ENCODE measurements at regions not wholly inside any gene's neighbourhood (a gene's known extent, or its start where the extent isn't known, plus 50 kb on each side); places are given as distances from the start of the nearest gene placed in this dataset.
A peak's percentile ranks its signal among the peaks of the same experiment; 100 is the strongest.

DNA sequence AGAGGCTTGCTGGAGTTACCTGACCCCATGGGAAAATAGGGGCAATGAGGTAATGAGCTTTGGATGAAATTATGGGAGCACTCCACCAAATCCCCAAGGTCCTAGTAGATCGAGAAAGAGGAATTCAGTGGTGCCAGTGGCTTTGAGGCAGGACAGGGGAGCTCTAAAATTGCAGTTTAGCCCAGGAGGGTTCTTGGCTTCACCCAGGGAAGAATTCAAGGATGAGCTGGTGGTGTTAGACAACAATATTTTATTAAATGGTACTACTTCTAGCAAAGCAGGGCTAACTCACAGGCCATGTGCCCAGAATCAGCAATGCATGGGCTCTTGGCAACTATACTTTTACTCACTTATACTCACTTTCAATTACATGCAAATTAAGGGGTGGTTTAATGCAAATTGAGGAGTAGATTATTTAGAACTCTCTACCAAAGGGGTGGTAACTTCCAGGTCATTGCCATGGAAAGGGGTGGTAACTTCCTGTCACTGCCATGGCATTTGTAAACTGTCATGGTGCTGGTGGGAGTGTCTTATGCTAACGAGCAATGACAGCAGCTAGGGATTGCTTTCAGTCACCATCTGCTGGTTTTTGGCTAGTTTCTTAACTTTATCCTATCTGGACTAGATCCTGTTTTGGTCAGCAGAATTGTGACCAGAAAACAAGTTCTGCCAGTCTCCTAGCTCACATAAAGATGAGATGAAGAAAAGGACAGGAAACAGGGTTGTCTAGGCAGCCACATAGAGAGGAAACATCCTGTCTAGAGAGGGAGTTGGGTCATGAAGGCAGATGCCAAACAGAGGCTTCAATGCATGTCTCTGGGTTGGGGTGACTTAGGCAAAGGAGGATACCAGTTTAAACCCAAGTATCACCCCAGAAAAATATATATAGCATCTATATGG is 64.7 kb downstream of the ZNF641 start:
- WGBS (ENCODE audit: insufficient coverage, insufficient replicate concordance, low lambda C conversion rate, missing lambda C conversion rate), result 5% methylated on average over 2 of the region's 2 CpGs
- ChIA-PET SMC1A (ENCODE audit: uncharacterized antibody, unreplicated experiment) (interaction anchor here (1.0 to 2.4 kb wide), 4 partner anchors 12 to 332 kb away, joined by 3 to 15 read pairs (median 3); no protein-coding TSS in a partner anchor), POLR2A (no interaction called here), RAD21 (ENCODE audit: unreplicated experiment) (interaction anchor here (0.7 to 2.2 kb wide), 2 partner anchors 12 to 332 kb away, joined by 3 to 12 read pairs; no protein-coding TSS in a partner anchor), CTCF (interaction anchor here (0.7 to 2.9 kb wide), 4 partner anchors 25 to 332 kb away, joined by 3 to 37 read pairs (median 3); no protein-coding TSS in a partner anchor)
- Histone ChIP-seq H3K4me3 (no peak overlapping the region), H3K36me3 (ENCODE audit: control insufficient read depth in 2 of 2, insufficient read depth in 2 of 2, low read length in 1 of 2) (no peaks in the 10 kb centered on the region), H3K27me3 (replicated peaks in 1 of 2; ENCODE audit: control insufficient read depth in 2 of 2, insufficient read depth in 2 of 2, low read length in 1 of 2) (no peaks in the 10 kb centered on the region), H3K79me2 (ENCODE audit: control insufficient read depth, insufficient read depth, low read length) (no peaks in the 10 kb centered on the region), H3K4me2 (ENCODE audit: control insufficient read depth, insufficient read depth) (no peak overlapping the region), H4K20me1 (ENCODE audit: control insufficient read depth, insufficient read depth) (no peaks in the 10 kb centered on the region), H2AFZ (ENCODE audit: control insufficient read depth, low read depth, low read length) (no peak overlapping the region), H3K4me1 (ENCODE audit: control insufficient read depth, insufficient read depth, low read length) (no peaks in the 10 kb centered on the region), H3K9ac (ENCODE audit: control insufficient read depth, insufficient read depth, low read length) (no peak overlapping the region), H3K9me3 (replicated peaks; ENCODE audit: control insufficient read depth, insufficient read depth, low read length) (no peaks in the 10 kb centered on the region), H3K27ac (ENCODE audit: control insufficient read depth, insufficient read depth) (no peak overlapping the region)
- DNase-seq (ENCODE audit: low read depth, low spot score) (no peak), ATAC-seq (peak; percentile 41), FAIRE-seq (peak; percentile 41)
- in situ Hi-C loops (cut with MboI), result no loop called here
- peak; percentile 67 for TF ChIP-seq NR2C1 (IDR thresholded peaks at IDR 0.05)
- TF ChIP-seq, protein P1, sequence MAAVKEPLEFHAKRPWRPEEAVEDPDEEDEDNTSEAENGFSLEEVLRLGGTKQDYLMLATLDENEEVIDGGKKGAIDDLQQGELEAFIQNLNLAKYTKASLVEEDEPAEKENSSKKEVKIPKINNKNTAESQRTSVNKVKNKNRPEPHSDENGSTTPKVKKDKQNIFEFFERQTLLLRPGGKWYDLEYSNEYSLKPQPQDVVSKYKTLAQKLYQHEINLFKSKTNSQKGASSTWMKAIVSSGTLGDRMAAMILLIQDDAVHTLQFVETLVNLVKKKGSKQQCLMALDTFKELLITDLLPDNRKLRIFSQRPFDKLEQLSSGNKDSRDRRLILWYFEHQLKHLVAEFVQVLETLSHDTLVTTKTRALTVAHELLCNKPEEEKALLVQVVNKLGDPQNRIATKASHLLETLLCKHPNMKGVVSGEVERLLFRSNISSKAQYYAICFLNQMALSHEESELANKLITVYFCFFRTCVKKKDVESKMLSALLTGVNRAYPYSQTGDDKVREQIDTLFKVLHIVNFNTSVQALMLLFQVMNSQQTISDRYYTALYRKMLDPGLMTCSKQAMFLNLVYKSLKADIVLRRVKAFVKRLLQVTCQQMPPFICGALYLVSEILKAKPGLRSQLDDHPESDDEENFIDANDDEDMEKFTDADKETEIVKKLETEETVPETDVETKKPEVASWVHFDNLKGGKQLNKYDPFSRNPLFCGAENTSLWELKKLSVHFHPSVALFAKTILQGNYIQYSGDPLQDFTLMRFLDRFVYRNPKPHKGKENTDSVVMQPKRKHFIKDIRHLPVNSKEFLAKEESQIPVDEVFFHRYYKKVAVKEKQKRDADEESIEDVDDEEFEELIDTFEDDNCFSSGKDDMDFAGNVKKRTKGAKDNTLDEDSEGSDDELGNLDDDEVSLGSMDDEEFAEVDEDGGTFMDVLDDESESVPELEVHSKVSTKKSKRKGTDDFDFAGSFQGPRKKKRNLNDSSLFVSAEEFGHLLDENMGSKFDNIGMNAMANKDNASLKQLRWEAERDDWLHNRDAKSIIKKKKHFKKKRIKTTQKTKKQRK (IDR thresholded peaks at IDR 0.05; ENCODE audit: low read depth, low read length), result no peak
- TF ChIP-seq GABPA (IDR thresholded peaks at IDR 0.05; ENCODE audit: low read depth), result peak; percentile 56; the same call in 1 of the 2 replicates
- intact Hi-C loops (cut with micrococcal nuclease; ENCODE audit: unreplicated experiment), result no loop called here
- no TSS peak for BruUV-seq (replicated peaks)

Measured in GM12878 (cell line).